MCF 10A (cell line): ENCODE measurements at regions not wholly inside any gene's neighbourhood (a gene's known extent, or its start where the extent isn't known, plus 50 kb on each side); places are given as distances from the start of the nearest gene placed in this dataset.

Experiments
- BruUV-seq: library from RNA; stranded (reverse); fragments of 400-500 nt; replicated peaks from 2 replicates; lab custom pipeline; 2021; lab: Mats Ljungman, UMichigan
- CTCF ChIA-PET: fragments of 300-600 bp; sonication (Branson Sonifier 250); formaldehyde crosslinking; extraction: SDS; loops from one replicate; lab custom pipeline; 2021; ENCODE audit warnings: antibody characterized with exemption, inconsistent platforms; lab: Yijun Ruan, JAX
- POLR2A ChIA-PET: fragments of 300-600, 350-650 bp; sonication (Branson Sonifier 250); formaldehyde crosslinking; extraction: SDS; loops from one replicate; lab custom pipeline; 2020; ENCODE audit warnings: antibody characterized with exemption, inconsistent platforms; lab: Yijun Ruan, JAX
- DNase-seq: peaks from one replicate; pipeline ENCODE4 v3.0.0-alpha.2; 2018; ENCODE audit not compliant: unreplicated experiment
- H3K27ac Mint-ChIP-seq: one replicate; pipeline ENCODE4 v1.8.0; 2022; ENCODE audit warnings: mild to moderate bottlenecking, low read depth, mixed read lengths; ENCODE audit not compliant: unreplicated experiment
- H3K27me3 Mint-ChIP-seq: one replicate; pipeline ENCODE4 v1.8.0; 2022; ENCODE audit warnings: mixed read lengths; ENCODE audit not compliant: insufficient read depth, unreplicated experiment
- H3K36me3 Mint-ChIP-seq: one replicate; pipeline ENCODE4 v1.8.0; 2022; ENCODE audit warnings: mild to moderate bottlenecking, moderate library complexity, mixed read lengths; ENCODE audit not compliant: insufficient read depth, unreplicated experiment
- H3K4me1 Mint-ChIP-seq: one replicate; pipeline ENCODE4 v1.8.0; 2022; ENCODE audit warnings: mixed read lengths; ENCODE audit not compliant: insufficient read depth, unreplicated experiment
- H3K4me3 Mint-ChIP-seq: one replicate; pipeline ENCODE4 v1.8.0; 2022; ENCODE audit warnings: mild to moderate bottlenecking, moderate library complexity, mixed read lengths; ENCODE audit not compliant: unreplicated experiment
- H3K9me3 Mint-ChIP-seq: one replicate; pipeline ENCODE4 v1.8.0; 2022; ENCODE audit warnings: mixed read lengths; ENCODE audit not compliant: unreplicated experiment
- intact Hi-C: fragments of 100-400 bp; cut with micrococcal nuclease; formaldehyde crosslinking; loops from 2 replicates; pipeline ENCODE4 v1.14.1; 2022
- TF ChIP-seq, protein P1 (sequence below): fragments of 200-600 bp; IDR thresholded peaks from one replicate; pipeline ENCODE4 v1.8.0; 2022; ENCODE audit warnings: antibody characterized with exemption, mild to moderate bottlenecking; ENCODE audit not compliant: unreplicated experiment

DNA sequence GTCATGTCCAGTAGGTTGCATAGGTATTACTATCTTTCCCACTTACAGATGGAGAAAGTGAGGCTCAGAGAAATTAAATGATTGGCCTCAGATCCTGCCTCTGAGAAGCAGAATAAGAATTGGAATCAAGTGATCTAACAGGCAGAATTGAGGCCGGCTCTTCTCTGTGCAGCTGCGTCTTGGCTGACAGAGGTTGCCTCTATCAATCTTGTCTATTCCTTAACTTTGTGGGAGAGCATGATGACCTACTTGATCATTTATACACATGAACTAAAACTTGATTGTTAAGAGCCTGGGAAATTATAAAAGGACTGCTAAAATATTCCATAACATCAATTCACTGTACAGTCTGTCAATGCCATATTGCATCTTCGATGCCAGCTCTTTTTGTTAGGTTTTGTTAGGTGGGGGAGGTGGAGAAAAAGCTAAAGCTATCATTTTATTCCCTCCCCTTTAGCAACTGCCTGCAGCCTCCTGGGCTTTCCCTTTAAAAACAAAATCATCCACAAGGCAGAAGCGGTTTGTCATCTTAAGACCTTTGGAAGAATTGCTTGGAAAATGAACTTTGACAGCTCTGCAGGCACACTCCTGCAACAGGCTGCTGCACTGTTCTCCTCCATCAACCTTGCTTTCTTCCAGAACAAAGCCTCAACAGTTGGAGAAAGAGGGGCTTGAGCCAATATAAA is 247.4 kb downstream of the SMARCA2 start:
- Mint-ChIP-seq H3K4me3 (no peak overlapping the region), H3K9me3 (no peaks in the 10 kb centered on the region), H3K27me3 (peaks cover 17% of the 10 kb centered on the region), H3K36me3 (no peaks in the 10 kb centered on the region), H3K4me1 (peaks cover 8% of the 10 kb centered on the region), H3K27ac (no peak overlapping the region)
- DNase-seq, result no peak
- ChIA-PET CTCF (interaction anchor here (0.6 kb wide), 1 partner anchor 12 kb away, joined by 5 read pairs; no protein-coding TSS in a partner anchor), POLR2A (no interaction called here)
- TF ChIP-seq, protein P1, sequence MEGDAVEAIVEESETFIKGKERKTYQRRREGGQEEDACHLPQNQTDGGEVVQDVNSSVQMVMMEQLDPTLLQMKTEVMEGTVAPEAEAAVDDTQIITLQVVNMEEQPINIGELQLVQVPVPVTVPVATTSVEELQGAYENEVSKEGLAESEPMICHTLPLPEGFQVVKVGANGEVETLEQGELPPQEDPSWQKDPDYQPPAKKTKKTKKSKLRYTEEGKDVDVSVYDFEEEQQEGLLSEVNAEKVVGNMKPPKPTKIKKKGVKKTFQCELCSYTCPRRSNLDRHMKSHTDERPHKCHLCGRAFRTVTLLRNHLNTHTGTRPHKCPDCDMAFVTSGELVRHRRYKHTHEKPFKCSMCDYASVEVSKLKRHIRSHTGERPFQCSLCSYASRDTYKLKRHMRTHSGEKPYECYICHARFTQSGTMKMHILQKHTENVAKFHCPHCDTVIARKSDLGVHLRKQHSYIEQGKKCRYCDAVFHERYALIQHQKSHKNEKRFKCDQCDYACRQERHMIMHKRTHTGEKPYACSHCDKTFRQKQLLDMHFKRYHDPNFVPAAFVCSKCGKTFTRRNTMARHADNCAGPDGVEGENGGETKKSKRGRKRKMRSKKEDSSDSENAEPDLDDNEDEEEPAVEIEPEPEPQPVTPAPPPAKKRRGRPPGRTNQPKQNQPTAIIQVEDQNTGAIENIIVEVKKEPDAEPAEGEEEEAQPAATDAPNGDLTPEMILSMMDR, result no peak
- BruUV-seq, result no TSS peak
- intact Hi-C loops, result no loop called here

DNA sequence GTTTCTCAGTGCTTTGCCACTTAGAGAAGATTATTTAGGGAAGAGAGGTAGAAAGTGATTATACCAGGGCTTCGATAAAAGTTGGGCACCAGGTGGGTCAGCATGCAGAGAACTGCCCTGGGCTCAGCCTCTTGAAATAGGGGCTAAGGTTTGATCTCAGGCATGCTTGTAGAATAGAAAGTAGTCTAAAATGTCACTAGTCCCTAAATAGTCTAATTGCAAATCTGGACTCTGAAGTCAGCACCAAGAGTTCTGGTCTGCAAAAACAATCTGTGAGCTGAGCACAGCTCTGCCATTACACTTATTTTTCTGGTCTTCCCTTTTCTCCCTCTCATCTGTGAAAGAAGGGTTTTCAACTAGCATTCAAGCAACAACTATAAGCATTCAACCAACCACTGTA is 248.0 kb downstream of the SMARCA2 start:
- POLR2A ChIA-PET, result interaction anchor here (1.7 kb wide), 1 partner anchor 29 kb away, joined by 4 read pairs; no protein-coding TSS in a partner anchor
- CTCF ChIA-PET, result no interaction called here
- peaks cover 17% of the 10 kb centered on the region for H3K27me3 Mint-ChIP-seq
- no peak overlapping the region for H3K27ac Mint-ChIP-seq
- no peaks in the 10 kb centered on the region for H3K36me3 Mint-ChIP-seq
- DNase-seq, result no peak
- intact Hi-C loops, result no loop called here
- no TSS peak for BruUV-seq
- peaks cover 8% of the 10 kb centered on the region for H3K4me1 Mint-ChIP-seq
- no peaks in the 10 kb centered on the region for H3K9me3 Mint-ChIP-seq
- TF ChIP-seq, protein P1, result no peak
- no peak overlapping the region for H3K4me3 Mint-ChIP-seq

DNA sequence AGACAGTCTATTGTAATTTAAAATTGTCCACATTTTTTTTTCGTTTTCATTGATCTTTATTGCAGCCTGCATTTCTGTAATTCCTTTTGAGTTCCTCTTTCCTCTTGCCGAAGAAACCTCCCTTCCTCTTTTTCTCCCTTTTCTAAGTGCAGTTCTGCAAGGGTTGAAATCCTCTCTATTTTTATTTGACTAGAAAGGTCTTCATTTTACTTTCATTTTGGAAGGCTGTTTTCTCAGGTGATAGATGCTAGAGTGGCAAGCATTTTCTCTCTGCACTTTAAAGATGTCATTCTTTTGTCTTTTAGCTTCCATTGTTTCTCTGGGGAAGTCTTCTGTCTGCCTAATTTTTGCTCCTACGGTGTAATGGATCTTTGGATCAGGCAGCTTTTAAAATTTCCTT is 248.5 kb downstream of the SMARCA2 start:
- Mint-ChIP-seq H3K9me3 (no peaks in the 10 kb centered on the region), H3K4me3 (no peak overlapping the region), H3K4me1 (peaks cover 8% of the 10 kb centered on the region), H3K27ac (no peak overlapping the region), H3K27me3 (peaks cover 17% of the 10 kb centered on the region), H3K36me3 (no peaks in the 10 kb centered on the region)
- TF ChIP-seq, protein P1, result no peak
- ChIA-PET CTCF (no interaction called here), POLR2A (interaction anchor here (1.7 kb wide), 1 partner anchor 29 kb away, joined by 4 read pairs; no protein-coding TSS in a partner anchor)
- intact Hi-C loops, result no loop called here
- BruUV-seq, result no TSS peak
- no peak for DNase-seq

DNA sequence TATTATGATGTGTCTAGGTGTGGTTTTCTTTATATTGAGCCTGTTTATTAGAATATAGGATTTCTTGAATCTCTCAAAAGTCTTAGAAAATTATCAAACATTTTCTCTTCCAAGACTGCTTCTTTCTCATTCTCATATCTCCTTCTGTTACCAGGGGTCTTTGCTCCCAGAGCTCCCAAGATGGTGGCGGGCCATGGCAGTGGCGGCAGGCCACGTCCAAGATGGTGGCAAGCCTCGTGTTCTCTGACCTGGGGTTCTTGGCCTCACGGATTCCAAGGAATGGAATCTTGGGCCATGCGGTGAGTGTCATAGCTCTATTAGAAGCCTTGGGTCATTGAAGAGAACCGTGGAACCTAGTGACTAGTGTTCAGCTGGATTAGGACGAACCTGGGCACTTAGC is 248.9 kb downstream of the SMARCA2 start:
- intact Hi-C loops, result no loop called here

More for the DNA sequence above, 248.9 kb downstream of the SMARCA2 start:
- H3K27me3 Mint-ChIP-seq, result peaks cover 17% of the 10 kb centered on the region
- CTCF ChIA-PET, result no interaction called here
- POLR2A ChIA-PET, result interaction anchor here (1.7 kb wide), 1 partner anchor 28 kb away, joined by 4 read pairs; no protein-coding TSS in a partner anchor
- no peak overlapping the region for H3K27ac Mint-ChIP-seq
- peaks cover 8% of the 10 kb centered on the region for H3K4me1 Mint-ChIP-seq
- H3K9me3 Mint-ChIP-seq, result no peaks in the 10 kb centered on the region
- H3K4me3 Mint-ChIP-seq, result no peak overlapping the region
- no peak for DNase-seq
- no TSS peak for BruUV-seq
- H3K36me3 Mint-ChIP-seq, result no peaks in the 10 kb centered on the region
- TF ChIP-seq, protein P1, result no peak
